Prostate gland (tissue), 2 donors: ENCODE measurements at regions not wholly inside any gene's neighbourhood (a gene's known extent, or its start where the extent isn't known, plus 50 kb on each side); places are given as distances from the start of the nearest gene placed in this dataset.

Experiments used
- DNase-seq: peaks from one replicate; pipeline ENCODE4 v3.0.0-alpha.2; 2019; ENCODE audit warnings: low spot score
- H3K27ac ChIP-seq, 2 donors: fragments of 200-600 bp; sonication (generic); 2 replicates each; pipeline ENCODE4 v1.5.1; 2017 to 2019
- H3K27me3 ChIP-seq: fragments of 200-600 bp; sonication (generic); replicated peaks from 2 replicates; pipeline ENCODE4 v1.5.1; 2019; ENCODE audit not compliant: insufficient read depth
- H3K36me3 ChIP-seq, 2 donors: fragments of 200-600 bp; sonication (generic); 1 replicate in 1 of 2; 2 replicates in 1 of 2; pipeline versions ENCODE4 v1.5.1 to v1.8.1; 2017 to 2019
- H3K4me1 ChIP-seq: fragments of 200-600 bp; sonication (generic); replicated peaks from 2 replicates; pipeline ENCODE4 v1.5.1; 2019
- H3K4me3 ChIP-seq, 2 donors: fragments of 200-600 bp; sonication (generic); 2 replicates each; pipeline ENCODE4 v1.5.1; 2017 to 2019
- H3K9me3 ChIP-seq: fragments of 200-600 bp; sonication (generic); 2 replicates; pipeline ENCODE4 v1.5.1; 2017
- POLR2A ChIP-seq: fragments of 450-650 bp; IDR thresholded peaks from one replicate; pipeline ENCODE4 v1.6.1; 2016; ENCODE audit warnings: antibody characterized with exemption, mild to moderate bottlenecking
- POLR2AphosphoS5 ChIP-seq: sonication (generic); formaldehyde crosslinking; IDR thresholded peaks from one replicate; pipeline ENCODE4 v1.6.1; 2017; ENCODE audit warnings: antibody characterized with exemption
- WGBS: methylation state at CpG from one replicate; pipeline ENCODE4 v1.1.5; 2018; 5-methylcytosine and 5-hydroxymethylcytosine counted together
- intact Hi-C: fragments of 100-400 bp; cut with DNase I; formaldehyde crosslinking; loops from one replicate; pipeline ENCODE4 v1.14.2; 2022
- TF ChIP-seq, protein P1 (sequence below), 4 experiments: fragments of 200-600 bp in 2 of 4; fragments of 450-650 bp in 2 of 4; sonication (generic) in 2 of 4; IDR thresholded peaks; 1 replicate in 3 of 4; 2 replicates in 1 of 4; pipeline ENCODE4 v1.5.1; 2016 to 2019; ENCODE audit warnings: antibody characterized with exemption in 4 of 4, mild to moderate bottlenecking in 2 of 4, moderate library complexity in 2 of 4

DNA sequence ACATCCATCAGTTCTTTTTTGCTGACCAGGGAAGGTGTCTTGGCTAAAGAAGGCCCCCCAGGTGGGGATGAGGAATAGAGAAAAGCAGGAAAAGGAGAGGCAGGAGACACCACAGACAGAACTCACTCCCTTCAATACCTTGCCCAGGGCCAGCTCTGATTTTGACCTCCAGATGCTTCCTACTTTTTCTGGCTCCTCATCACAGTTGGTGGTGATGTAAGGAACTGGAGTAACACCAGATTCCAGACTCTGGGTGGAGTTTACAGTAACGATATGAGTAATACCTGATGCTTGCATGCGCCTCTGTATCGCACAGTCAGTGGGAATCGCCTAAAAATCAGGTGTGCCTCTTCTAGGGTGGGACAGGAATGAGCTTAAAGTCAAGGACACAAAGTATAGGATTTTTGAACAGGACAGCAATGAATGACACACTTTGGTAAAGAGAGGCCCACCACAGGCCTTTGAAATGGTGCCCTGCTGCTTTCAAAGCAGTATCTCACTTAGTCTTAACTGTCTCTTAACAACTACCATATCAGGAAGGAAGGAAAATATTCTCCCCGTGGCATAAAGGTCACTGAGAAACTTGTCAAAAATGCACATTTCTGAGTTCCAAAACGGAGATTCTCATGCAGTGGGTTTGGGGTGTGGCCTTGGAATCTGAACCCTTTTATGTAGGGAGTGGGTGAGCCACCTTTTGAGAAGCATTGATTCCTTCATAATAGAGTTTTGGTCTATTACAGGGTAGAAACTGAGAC, 140.8 kb downstream of the SNX19 start:
- no peaks in the 10 kb centered on the region for H3K9me3 ChIP-seq
- H3K27me3 ChIP-seq, result no peaks in the 10 kb centered on the region
- H3K4me1 ChIP-seq, result no peaks in the 10 kb centered on the region
- no peak for DNase-seq
- intact Hi-C loops, result no loop called here
- no peak overlapping the region for H3K27ac ChIP-seq
- no peaks in the 10 kb centered on the region for H3K36me3 ChIP-seq
- WGBS, result 94% methylated on average over 6 of the region's 6 CpGs
- H3K4me3 ChIP-seq, result no peak overlapping the region
- TF ChIP-seq, protein P1, sequence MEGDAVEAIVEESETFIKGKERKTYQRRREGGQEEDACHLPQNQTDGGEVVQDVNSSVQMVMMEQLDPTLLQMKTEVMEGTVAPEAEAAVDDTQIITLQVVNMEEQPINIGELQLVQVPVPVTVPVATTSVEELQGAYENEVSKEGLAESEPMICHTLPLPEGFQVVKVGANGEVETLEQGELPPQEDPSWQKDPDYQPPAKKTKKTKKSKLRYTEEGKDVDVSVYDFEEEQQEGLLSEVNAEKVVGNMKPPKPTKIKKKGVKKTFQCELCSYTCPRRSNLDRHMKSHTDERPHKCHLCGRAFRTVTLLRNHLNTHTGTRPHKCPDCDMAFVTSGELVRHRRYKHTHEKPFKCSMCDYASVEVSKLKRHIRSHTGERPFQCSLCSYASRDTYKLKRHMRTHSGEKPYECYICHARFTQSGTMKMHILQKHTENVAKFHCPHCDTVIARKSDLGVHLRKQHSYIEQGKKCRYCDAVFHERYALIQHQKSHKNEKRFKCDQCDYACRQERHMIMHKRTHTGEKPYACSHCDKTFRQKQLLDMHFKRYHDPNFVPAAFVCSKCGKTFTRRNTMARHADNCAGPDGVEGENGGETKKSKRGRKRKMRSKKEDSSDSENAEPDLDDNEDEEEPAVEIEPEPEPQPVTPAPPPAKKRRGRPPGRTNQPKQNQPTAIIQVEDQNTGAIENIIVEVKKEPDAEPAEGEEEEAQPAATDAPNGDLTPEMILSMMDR (IDR thresholded peaks at IDR 0.05), result no peak
- TF ChIP-seq POLR2A (no peak), POLR2AphosphoS5 (no peak)

DNA sequence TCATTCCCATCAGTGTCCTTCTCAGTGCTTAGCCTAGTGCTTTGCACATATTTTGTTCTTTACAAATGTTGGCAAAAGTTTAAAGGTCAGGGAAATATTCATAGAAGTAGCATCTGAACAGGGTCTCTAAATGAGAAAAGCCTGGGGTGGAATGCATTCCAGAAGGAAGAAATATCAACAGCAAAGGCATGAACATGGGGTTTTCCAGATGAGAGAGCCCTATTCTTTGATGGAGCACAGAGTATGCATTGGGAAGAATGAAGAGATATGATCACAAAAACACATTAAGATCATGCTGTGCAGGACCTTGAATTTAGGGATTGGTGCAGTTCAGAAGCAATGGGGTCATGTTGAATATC, 140.2 kb downstream of the SNX19 start:
- Histone ChIP-seq H3K27ac (no peak overlapping the region), H3K36me3 (no peaks in the 10 kb centered on the region), H3K9me3 (no peaks in the 10 kb centered on the region), H3K4me1 (no peaks in the 10 kb centered on the region), H3K4me3 (no peak overlapping the region), H3K27me3 (no peaks in the 10 kb centered on the region)
- TF ChIP-seq POLR2AphosphoS5, result no peak
- TF ChIP-seq POLR2A, result no peak
- TF ChIP-seq, protein P1 (IDR thresholded peaks at IDR 0.05), result no peak
- intact Hi-C loops, result no loop called here
- DNase-seq, result no peak

GRCh38 chr11:130778026-130778425, 138.3 kb downstream of the SNX19 start:
- no peaks in the 10 kb centered on the region for H3K4me1 ChIP-seq
- H3K9me3 ChIP-seq, result no peaks in the 10 kb centered on the region
- no peak overlapping the region for H3K27ac ChIP-seq
- WGBS, result 94% methylated on average over 14 of the region's 15 CpGs
- DNase-seq, result no peak
- no peaks in the 10 kb centered on the region for H3K36me3 ChIP-seq
- intact Hi-C loops, result no loop called here
- TF ChIP-seq, protein P1 (IDR thresholded peaks at IDR 0.05), result no peak
- TF ChIP-seq POLR2A (no peak), POLR2AphosphoS5 (no peak)
- H3K4me3 ChIP-seq, result no peak overlapping the region
- H3K27me3 ChIP-seq, result no peaks in the 10 kb centered on the region

DNA sequence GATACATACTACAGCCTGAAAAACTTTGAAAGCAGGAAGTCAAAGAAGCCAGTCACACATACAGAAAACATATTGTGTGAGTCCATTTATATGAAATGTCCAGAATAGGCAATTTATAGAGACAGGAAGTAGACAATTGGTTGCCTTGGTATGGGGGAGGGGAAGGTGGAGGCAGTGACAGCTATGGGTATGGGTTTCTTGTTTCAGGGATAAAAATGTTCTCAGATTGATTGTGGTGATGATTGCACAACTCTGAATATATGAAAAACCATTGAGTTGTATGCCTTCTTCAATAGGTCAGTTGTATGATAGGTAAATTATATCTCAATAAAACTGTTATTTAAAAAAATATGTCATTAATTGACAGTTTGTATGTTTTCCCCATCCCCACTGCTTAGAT, 137.6 kb downstream of the SNX19 start:
- no peaks in the 10 kb centered on the region for H3K36me3 ChIP-seq
- intact Hi-C loops, result no loop called here
- no peaks in the 10 kb centered on the region for H3K27me3 ChIP-seq
- no peak for DNase-seq
- H3K4me1 ChIP-seq, result no peaks in the 10 kb centered on the region
- H3K9me3 ChIP-seq, result no peaks in the 10 kb centered on the region
- TF ChIP-seq, protein P1 (IDR thresholded peaks at IDR 0.05), result no peak
- H3K4me3 ChIP-seq, result no peak overlapping the region
- no peak overlapping the region for H3K27ac ChIP-seq

- Histone ChIP-seq H3K4me1 (no peaks in the 10 kb centered on the region), H3K36me3 (no peaks in the 10 kb centered on the region), H3K9me3 (no peaks in the 10 kb centered on the region), H3K4me3 (no peak overlapping the region), H3K27me3 (no peaks in the 10 kb centered on the region), H3K27ac (no peak overlapping the region)
- DNase-seq, result no peak
- intact Hi-C loops, result no loop called here
- 89% methylated on average over 1 of the region's 1 CpG for WGBS
- TF ChIP-seq POLR2A (no peak), POLR2AphosphoS5 (no peak)
- TF ChIP-seq, protein P1 (IDR thresholded peaks at IDR 0.05), result no peak
Measured at GRCh38 chr11:130779267-130779666, 137.0 kb downstream of the SNX19 start.
